HG03025 (cell line): ENCODE measurements at regions not wholly inside any gene's neighbourhood (a gene's known extent, or its start where the extent isn't known, plus 50 kb on each side); places are given as distances from the start of the nearest gene placed in this dataset.
A peak's percentile ranks its signal among the peaks of the same experiment; 100 is the strongest.

Experiments
- ATAC-seq: cut with Tn5 transposase; IDR thresholded peaks from one replicate; pipeline ENCODE4 v1.9.1; 2021; ENCODE audit warnings: mild to moderate bottlenecking, moderate library complexity; ENCODE audit not compliant: unreplicated experiment, low FRiP score

- no peak for ATAC-seq
Observed at GRCh38 chr3:167898091-167898490, 162.6 kb downstream of the SERPINI1 start.

GRCh38 chr3:167895684-167896083 lies 160.2 kb downstream of the SERPINI1 start:
- ATAC-seq: no peak

GRCh38 chr3:167895178-167895577 lies 159.7 kb downstream of the SERPINI1 start:
- ATAC-seq: no peak

- ATAC-seq: no peak
Observed at GRCh38 chr3:167892205-167892604, 156.7 kb downstream of the SERPINI1 start.

- ATAC-seq: no peak
Observed at GRCh38 chr3:167887096-167887495, 151.6 kb downstream of the SERPINI1 start.

- ATAC-seq: no peak
Observed at GRCh38 chr3:167886690-167887089, 151.2 kb downstream of the SERPINI1 start.

- ATAC-seq: no peak
Observed at GRCh38 chr3:167885277-167885676, 149.8 kb downstream of the SERPINI1 start.

- ATAC-seq: no peak
Observed at GRCh38 chr3:167884481-167884880, 149.0 kb downstream of the SERPINI1 start.

- ATAC-seq: no peak
Observed at GRCh38 chr3:167883452-167883851, 147.9 kb downstream of the SERPINI1 start.

GRCh38 chr3:167882057-167882667 lies 146.6 kb downstream of the SERPINI1 start:
- ATAC-seq: peak; percentile 77

GRCh38 chr3:167880183-167880582 lies 144.7 kb downstream of the SERPINI1 start:
- no peak for ATAC-seq

GRCh38 chr3:167876620-167877281 lies 141.2 kb downstream of the SERPINI1 start:
- no peak for ATAC-seq
